Esophagus muscularis mucosa (tissue), 3 donors: ENCODE measurements at regions not wholly inside any gene's neighbourhood (a gene's known extent, or its start where the extent isn't known, plus 50 kb on each side); places are given as distances from the start of the nearest gene placed in this dataset.

ENCODE experiments used
- POLR2AphosphoS5 ChIP-seq, 2 donors: sonication (generic); formaldehyde crosslinking; IDR thresholded peaks; one replicate each; pipeline ENCODE4 v1.6.1; 2017; ENCODE audit warnings: antibody characterized with exemption in 2 of 2
- TF ChIP-seq, protein P1 (sequence below), 3 experiments: fragments of 200-600 bp in 2 of 3; fragments of 450-650 bp in 1 of 3; sonication (generic) in 2 of 3; IDR thresholded peaks; one replicate each; pipeline ENCODE4 v1.5.1; 2017 to 2019; ENCODE audit warnings: antibody characterized with exemption in 3 of 3, mild to moderate bottlenecking in 2 of 3, moderate library complexity in 1 of 3

DNA sequence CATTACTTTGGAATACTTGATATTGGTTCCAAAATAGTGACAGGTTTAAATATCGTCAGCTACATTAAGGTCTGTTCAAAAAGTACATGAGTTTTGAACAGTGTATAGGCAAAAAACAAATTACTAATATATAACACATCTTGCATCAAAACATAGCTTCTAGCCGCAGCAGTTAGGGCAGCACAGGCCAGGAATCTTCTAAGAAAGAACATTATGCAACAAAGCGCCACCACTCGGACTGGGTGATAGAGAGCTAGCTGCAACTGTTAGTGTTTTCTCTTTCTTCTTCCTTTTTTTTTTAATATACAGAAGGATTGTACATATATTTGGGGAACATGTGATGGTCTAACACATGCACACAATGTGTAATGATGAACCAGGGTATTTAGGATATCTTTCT is 504.5 kb downstream of the NR2F1-AS1 start:
- TF ChIP-seq POLR2AphosphoS5 (IDR thresholded peaks at IDR 0.05), result no peak
- TF ChIP-seq, protein P1, sequence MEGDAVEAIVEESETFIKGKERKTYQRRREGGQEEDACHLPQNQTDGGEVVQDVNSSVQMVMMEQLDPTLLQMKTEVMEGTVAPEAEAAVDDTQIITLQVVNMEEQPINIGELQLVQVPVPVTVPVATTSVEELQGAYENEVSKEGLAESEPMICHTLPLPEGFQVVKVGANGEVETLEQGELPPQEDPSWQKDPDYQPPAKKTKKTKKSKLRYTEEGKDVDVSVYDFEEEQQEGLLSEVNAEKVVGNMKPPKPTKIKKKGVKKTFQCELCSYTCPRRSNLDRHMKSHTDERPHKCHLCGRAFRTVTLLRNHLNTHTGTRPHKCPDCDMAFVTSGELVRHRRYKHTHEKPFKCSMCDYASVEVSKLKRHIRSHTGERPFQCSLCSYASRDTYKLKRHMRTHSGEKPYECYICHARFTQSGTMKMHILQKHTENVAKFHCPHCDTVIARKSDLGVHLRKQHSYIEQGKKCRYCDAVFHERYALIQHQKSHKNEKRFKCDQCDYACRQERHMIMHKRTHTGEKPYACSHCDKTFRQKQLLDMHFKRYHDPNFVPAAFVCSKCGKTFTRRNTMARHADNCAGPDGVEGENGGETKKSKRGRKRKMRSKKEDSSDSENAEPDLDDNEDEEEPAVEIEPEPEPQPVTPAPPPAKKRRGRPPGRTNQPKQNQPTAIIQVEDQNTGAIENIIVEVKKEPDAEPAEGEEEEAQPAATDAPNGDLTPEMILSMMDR (IDR thresholded peaks at IDR 0.05), result no peak
